ENCODE measurements at regions not wholly inside any gene's neighbourhood (a gene's known extent, or its start where the extent isn't known, plus 50 kb on each side); places are given as distances from the start of the nearest gene placed in this dataset.

- Histone ChIP-seq H3K27me3 (no peaks in the 10 kb centered on the region), H3K4me1 (peaks cover 0 to 59% (median 22%) of the 10 kb centered on the region in 4 donors), H3K36me3 (no peaks in the 10 kb centered on the region), H3K27ac (peak overlapping the region in 3 of 4 donors; percentile 62 to 74 (median 63)), H3K4me3 (no peak overlapping the region), H3K9me3 (no peaks in the 10 kb centered on the region)
- TF ChIP-seq, protein P1, sequence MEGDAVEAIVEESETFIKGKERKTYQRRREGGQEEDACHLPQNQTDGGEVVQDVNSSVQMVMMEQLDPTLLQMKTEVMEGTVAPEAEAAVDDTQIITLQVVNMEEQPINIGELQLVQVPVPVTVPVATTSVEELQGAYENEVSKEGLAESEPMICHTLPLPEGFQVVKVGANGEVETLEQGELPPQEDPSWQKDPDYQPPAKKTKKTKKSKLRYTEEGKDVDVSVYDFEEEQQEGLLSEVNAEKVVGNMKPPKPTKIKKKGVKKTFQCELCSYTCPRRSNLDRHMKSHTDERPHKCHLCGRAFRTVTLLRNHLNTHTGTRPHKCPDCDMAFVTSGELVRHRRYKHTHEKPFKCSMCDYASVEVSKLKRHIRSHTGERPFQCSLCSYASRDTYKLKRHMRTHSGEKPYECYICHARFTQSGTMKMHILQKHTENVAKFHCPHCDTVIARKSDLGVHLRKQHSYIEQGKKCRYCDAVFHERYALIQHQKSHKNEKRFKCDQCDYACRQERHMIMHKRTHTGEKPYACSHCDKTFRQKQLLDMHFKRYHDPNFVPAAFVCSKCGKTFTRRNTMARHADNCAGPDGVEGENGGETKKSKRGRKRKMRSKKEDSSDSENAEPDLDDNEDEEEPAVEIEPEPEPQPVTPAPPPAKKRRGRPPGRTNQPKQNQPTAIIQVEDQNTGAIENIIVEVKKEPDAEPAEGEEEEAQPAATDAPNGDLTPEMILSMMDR (IDR thresholded peaks at IDR 0.05), result no peak
- no peak for TF ChIP-seq POLR2A (IDR thresholded peaks at IDR 0.05)
- peak in 1 of 2 donors; percentile 43 for TF ChIP-seq EP300 (IDR thresholded peaks at IDR 0.05)
- peak in 1 of 2 donors; percentile 22 for DNase-seq (ENCODE audit: low spot score in 2 of 2)
- WGBS, 2 donors, result 22 to 23% methylated on average over 3 of the region's 3 CpGs
These were observed 72.1 kb downstream of the KLF12 start for GRCh38 chr13:74061926-74062595.

DNA sequence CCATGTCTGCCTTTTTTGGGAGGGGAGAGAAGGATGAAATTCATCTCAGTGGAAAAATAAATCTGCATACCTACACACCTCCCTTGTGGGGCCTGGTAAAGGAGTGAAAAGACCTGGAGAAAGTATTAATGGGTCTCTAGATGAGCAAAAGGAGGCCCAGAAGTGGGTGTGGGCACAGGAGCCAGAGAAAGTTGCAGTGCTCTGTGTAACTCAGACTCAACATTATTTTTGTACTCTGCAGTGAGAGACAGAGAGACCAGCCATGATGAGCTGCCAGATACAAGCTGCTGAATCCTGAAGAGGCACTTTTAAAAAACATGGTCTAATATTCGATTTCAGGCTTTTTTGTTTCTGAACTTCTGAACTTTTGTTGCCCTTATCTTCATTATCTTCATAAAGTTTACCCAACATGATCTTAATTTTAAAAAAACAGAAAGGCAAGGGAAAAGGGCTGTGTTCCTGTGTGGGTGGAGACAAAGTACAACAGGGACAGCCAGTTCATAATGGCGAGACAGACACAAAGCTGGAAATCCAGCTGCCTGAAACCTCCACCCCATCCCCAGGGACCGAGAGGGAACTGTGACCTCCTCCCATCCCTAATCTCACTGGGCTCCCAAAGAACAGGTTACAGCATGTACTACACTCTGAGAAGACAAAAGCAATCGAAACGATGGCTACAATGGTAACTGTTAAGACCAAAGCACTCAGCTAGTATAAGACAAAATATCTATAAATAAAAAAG lies 77.2 kb downstream of the KLF12 start:
- H3K36me3 ChIP-seq, result no peaks in the 10 kb centered on the region
- peak in 1 of 2 donors; percentile 49 for DNase-seq (ENCODE audit: low spot score in 2 of 2)
- no peaks in the 10 kb centered on the region for H3K9me3 ChIP-seq
- peak overlapping the region in 2 of 4 donors; percentile 43 to 71 for H3K27ac ChIP-seq
- no peak overlapping the region for H3K4me3 ChIP-seq
- TF ChIP-seq POLR2A (IDR thresholded peaks at IDR 0.05) (no peak), EP300 (IDR thresholded peaks at IDR 0.05) (no peak)
- TF ChIP-seq, protein P1 (IDR thresholded peaks at IDR 0.05), result no peak
- 30 to 40% methylated on average over 5 of the region's 5 CpGs for WGBS, 2 donors
- no peaks in the 10 kb centered on the region for H3K27me3 ChIP-seq
- H3K4me1 ChIP-seq, result peaks cover 0 to 41% (median 16%) of the 10 kb centered on the region in 4 donors

DNA sequence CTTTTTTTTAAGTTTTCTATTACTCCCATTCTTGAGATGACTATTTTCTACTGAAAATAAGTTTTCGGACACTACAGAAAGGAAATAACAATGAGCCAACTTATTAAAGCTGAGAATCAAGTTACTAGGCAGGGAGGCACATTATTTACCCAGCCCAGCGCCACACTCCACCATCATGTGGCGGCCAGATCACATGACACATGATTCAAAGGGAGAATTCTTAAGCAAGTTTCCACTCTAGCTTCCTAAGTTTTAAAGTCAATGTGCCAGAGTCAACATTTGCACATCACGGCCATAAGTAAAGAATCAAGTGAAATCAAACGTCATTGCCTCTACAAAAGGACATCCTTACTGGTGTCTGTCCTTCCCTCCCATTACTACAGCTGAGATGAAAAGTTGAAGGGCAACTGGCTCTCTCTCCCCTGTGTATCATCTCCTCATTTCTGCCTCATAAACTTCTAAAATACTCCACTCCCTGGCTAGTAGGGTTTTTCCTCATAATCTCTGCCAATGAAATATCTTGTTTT lies 81.7 kb downstream of the KLF12 start:
- no peaks in the 10 kb centered on the region for H3K36me3 ChIP-seq
- WGBS, 2 donors, result 83 to 88% methylated on average over 5 of the region's 5 CpGs
- H3K27me3 ChIP-seq, result no peaks in the 10 kb centered on the region
- DNase-seq (ENCODE audit: low spot score in 2 of 2), result no peak
- no peak for TF ChIP-seq POLR2A (IDR thresholded peaks at IDR 0.05)
- TF ChIP-seq EP300 (IDR thresholded peaks at IDR 0.05), result no peak
- TF ChIP-seq, protein P1 (IDR thresholded peaks at IDR 0.05), result no peak
- no peak overlapping the region for H3K27ac ChIP-seq
- peaks cover 0 to 39% (median 9%) of the 10 kb centered on the region in 4 donors for H3K4me1 ChIP-seq
- H3K4me3 ChIP-seq, result no peak overlapping the region
- no peaks in the 10 kb centered on the region for H3K9me3 ChIP-seq

DNA sequence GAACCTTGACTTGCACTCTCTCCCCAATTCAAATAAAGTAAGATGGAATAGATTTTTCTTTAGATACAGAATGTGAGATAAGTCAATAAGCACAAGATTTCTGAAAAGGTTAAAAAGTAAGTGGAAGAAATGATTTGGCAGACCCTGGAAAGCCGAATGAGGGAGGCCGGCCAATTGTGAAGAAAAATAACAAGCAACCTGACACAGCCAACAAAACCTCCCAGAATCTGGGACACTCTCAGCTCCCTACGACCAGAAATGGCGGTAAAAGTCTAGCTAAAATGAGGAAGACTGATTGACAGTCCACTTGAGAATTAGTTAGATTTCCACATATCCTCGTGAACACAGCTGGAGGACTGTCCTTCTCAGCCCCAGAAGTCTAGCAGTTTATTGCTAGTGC lies 85.4 kb downstream of the KLF12 start:
- DNase-seq (ENCODE audit: low spot score in 2 of 2), result no peak
- WGBS, 2 donors, result 62 to 77% methylated on average over 5 of the region's 5 CpGs
- TF ChIP-seq POLR2A (IDR thresholded peaks at IDR 0.05) (no peak), EP300 (IDR thresholded peaks at IDR 0.05) (no peak)
- TF ChIP-seq, protein P1 (IDR thresholded peaks at IDR 0.05), result no peak
- Histone ChIP-seq H3K4me3 (no peak overlapping the region), H3K36me3 (no peaks in the 10 kb centered on the region), H3K9me3 (no peaks in the 10 kb centered on the region), H3K4me1 (peaks cover 0 to 15% (median 0%) of the 10 kb centered on the region in 4 donors), H3K27me3 (no peaks in the 10 kb centered on the region), H3K27ac (no peak overlapping the region)
